ENCODE measurements at regions not wholly inside any gene's neighbourhood (a gene's known extent, or its start where the extent isn't known, plus 50 kb on each side); places are given as distances from the start of the nearest gene placed in this dataset.

DNA sequence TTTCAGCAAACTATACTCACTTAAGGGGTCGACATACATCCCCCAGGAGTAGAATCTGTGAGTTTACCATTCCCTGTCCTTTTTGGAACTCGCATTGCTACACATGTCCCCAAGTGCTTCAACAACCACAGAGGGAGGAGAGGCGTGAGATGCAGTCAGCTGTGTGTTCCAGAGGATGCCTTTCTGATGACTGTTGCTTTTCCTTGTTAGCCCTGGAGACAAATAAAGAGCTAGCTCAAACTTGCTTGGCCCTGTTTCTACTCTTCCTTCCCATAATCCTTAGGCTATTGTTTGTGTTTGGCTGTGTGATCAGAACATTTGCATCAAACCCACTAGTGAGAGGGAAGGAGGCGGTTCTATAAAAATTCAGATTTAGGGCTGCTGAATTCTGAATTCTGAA is 264.0 kb downstream of the ENGASE start:
- intact Hi-C loops (cut with micrococcal nuclease), result no loop called here
- H3K4me3 Mint-ChIP-seq, result no peak overlapping the region
- TF ChIP-seq, protein P1, sequence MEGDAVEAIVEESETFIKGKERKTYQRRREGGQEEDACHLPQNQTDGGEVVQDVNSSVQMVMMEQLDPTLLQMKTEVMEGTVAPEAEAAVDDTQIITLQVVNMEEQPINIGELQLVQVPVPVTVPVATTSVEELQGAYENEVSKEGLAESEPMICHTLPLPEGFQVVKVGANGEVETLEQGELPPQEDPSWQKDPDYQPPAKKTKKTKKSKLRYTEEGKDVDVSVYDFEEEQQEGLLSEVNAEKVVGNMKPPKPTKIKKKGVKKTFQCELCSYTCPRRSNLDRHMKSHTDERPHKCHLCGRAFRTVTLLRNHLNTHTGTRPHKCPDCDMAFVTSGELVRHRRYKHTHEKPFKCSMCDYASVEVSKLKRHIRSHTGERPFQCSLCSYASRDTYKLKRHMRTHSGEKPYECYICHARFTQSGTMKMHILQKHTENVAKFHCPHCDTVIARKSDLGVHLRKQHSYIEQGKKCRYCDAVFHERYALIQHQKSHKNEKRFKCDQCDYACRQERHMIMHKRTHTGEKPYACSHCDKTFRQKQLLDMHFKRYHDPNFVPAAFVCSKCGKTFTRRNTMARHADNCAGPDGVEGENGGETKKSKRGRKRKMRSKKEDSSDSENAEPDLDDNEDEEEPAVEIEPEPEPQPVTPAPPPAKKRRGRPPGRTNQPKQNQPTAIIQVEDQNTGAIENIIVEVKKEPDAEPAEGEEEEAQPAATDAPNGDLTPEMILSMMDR (IDR thresholded peaks at IDR 0.05), result no peak
- no peaks in the 10 kb centered on the region for H3K36me3 Mint-ChIP-seq (ENCODE audit: low read depth)
- ATAC-seq, result no peak
- peaks cover 6% of the 10 kb centered on the region for H3K27me3 Mint-ChIP-seq
- H3K4me1 Mint-ChIP-seq (ENCODE audit: low read depth), result no peaks in the 10 kb centered on the region
- DNase-seq, result no peak
- POLR2A ChIA-PET, result no interaction called here
- CTCF ChIA-PET, result no interaction called here
- H3K27ac Mint-ChIP-seq, result no peak overlapping the region
- H3K9me3 Mint-ChIP-seq, result no peaks in the 10 kb centered on the region

- Mint-ChIP-seq H3K9me3 (no peaks in the 10 kb centered on the region), H3K36me3 (ENCODE audit: low read depth) (no peaks in the 10 kb centered on the region), H3K27me3 (peaks cover 6% of the 10 kb centered on the region), H3K4me3 (no peak overlapping the region), H3K27ac (no peak overlapping the region), H3K4me1 (ENCODE audit: low read depth) (no peaks in the 10 kb centered on the region)
- TF ChIP-seq, protein P1 (IDR thresholded peaks at IDR 0.05), result no peak
- ChIA-PET POLR2A (no interaction called here), CTCF (no interaction called here)
- ATAC-seq (no peak), DNase-seq (no peak)
- intact Hi-C loops (cut with micrococcal nuclease), result no loop called here
Measured at GRCh38 chr17:79338152-79338551, 263.5 kb downstream of the ENGASE start.

GRCh38 chr17:79337053-79337452 is 262.4 kb downstream of the ENGASE start:
- no peak for ATAC-seq
- Mint-ChIP-seq H3K4me1 (ENCODE audit: low read depth) (no peaks in the 10 kb centered on the region), H3K27me3 (peaks cover 3% of the 10 kb centered on the region), H3K4me3 (no peak overlapping the region), H3K9me3 (no peaks in the 10 kb centered on the region), H3K27ac (no peak overlapping the region), H3K36me3 (ENCODE audit: low read depth) (no peaks in the 10 kb centered on the region)
- CTCF ChIA-PET, result no interaction called here
- POLR2A ChIA-PET, result no interaction called here
- no peak for DNase-seq
- TF ChIP-seq, protein P1 (IDR thresholded peaks at IDR 0.05), result no peak
- intact Hi-C loops (cut with micrococcal nuclease), result no loop called here

GRCh38 chr17:79335456-79335855 is 260.8 kb downstream of the ENGASE start:
- ChIA-PET CTCF (no interaction called here), POLR2A (no interaction called here)
- no peak for DNase-seq
- TF ChIP-seq, protein P1 (IDR thresholded peaks at IDR 0.05), result no peak
- Mint-ChIP-seq H3K4me1 (ENCODE audit: low read depth) (no peaks in the 10 kb centered on the region), H3K9me3 (no peaks in the 10 kb centered on the region), H3K27ac (no peak overlapping the region), H3K36me3 (ENCODE audit: low read depth) (no peaks in the 10 kb centered on the region), H3K27me3 (peaks cover 14% of the 10 kb centered on the region), H3K4me3 (no peak overlapping the region)
- ATAC-seq, result no peak
- intact Hi-C loops (cut with micrococcal nuclease), result no loop called here

DNA sequence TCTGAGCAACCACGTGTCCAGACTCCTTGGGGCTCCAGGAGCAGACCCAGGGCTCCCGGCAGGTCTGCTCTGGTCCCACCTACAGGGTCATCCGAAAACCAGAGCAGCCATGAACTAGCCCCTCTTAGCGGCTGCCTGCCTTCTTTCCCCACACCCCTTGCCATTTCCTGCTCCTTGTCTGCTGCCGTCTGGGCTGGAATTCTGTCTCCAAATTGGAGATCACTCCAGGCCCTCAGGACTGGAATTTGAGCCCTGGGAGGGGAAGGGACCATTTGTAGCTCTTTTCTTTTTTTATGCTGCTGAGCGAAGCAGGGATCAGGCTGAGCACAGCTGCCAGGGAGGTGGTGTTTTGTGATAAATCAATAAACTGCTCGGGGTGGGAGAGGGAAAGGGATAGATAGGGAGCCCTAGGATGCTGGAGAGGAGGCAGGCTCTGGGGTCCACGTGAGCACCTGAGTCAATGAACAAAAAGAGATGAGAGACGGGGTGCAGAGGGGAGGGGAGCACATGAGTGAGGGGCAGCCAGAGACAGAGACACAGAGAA is 257.5 kb downstream of the ENGASE start:
- intact Hi-C loops (cut with micrococcal nuclease), result no loop called here
- H3K36me3 Mint-ChIP-seq (ENCODE audit: low read depth), result no peaks in the 10 kb centered on the region
- POLR2A ChIA-PET, result no interaction called here
- no peak overlapping the region for H3K27ac Mint-ChIP-seq
- H3K4me3 Mint-ChIP-seq, result no peak overlapping the region
- DNase-seq (no peak), ATAC-seq (no peak)
- CTCF ChIA-PET, result no interaction called here
- H3K4me1 Mint-ChIP-seq (ENCODE audit: low read depth), result no peaks in the 10 kb centered on the region
- no peaks in the 10 kb centered on the region for H3K9me3 Mint-ChIP-seq
- peaks cover 17% of the 10 kb centered on the region for H3K27me3 Mint-ChIP-seq
- TF ChIP-seq, protein P1 (IDR thresholded peaks at IDR 0.05), result no peak
